Neural cell (in vitro differentiated cells): ENCODE measurements at regions not wholly inside any gene's neighbourhood (a gene's known extent, or its start where the extent isn't known, plus 50 kb on each side); places are given as distances from the start of the nearest gene placed in this dataset.

Experiments
- CTCF ChIP-seq: fragments of 450-650 bp; IDR thresholded peaks from 2 replicates; pipeline ENCODE4 v1.5.1; 2014; ENCODE audit warnings: antibody characterized with exemption, mild to moderate bottlenecking, moderate library complexity; ENCODE audit not compliant: poor library complexity, severe bottlenecking
- EP300 ChIP-seq: fragments of 450-650 bp; conservative IDR thresholded peaks from 2 replicates; pipeline ENCODE4 v1.6.1; 2014; ENCODE audit warnings: antibody characterized with exemption, mild to moderate bottlenecking, moderate library complexity; ENCODE audit not compliant: poor library complexity, severe bottlenecking
- EZH2 ChIP-seq: fragments of 200-600, 300-800 bp; shearing (Covaris generic), sonication (generic); IDR thresholded peaks from 2 replicates; pipeline ENCODE4 v1.6.1; 2014; ENCODE audit warnings: antibody characterized with exemption, low read length, borderline replicate concordance, mild to moderate bottlenecking; ENCODE audit not compliant: insufficient read depth, poor library complexity, severe bottlenecking
- POLR2AphosphoS5 ChIP-seq: IDR thresholded peaks from 2 replicates; pipeline ENCODE4 v1.6.1; 2012
- RAD21 ChIP-seq: fragments of 450-650 bp; conservative IDR thresholded peaks from 2 replicates; pipeline ENCODE4 v1.6.1; 2014; ENCODE audit warnings: antibody characterized with exemption, mild to moderate bottlenecking, moderate library complexity
- REST ChIP-seq: IDR thresholded peaks from 2 replicates; pipeline ENCODE4 v1.6.1; 2012; ENCODE audit warnings: borderline replicate concordance
- SMC3 ChIP-seq: fragments of 450-650 bp; conservative IDR thresholded peaks from 2 replicates; pipeline ENCODE4 v1.6.1; 2014; ENCODE audit warnings: antibody characterized with exemption, mild to moderate bottlenecking, moderate library complexity; ENCODE audit not compliant: poor library complexity
- TAF1 ChIP-seq: IDR thresholded peaks from 2 replicates; pipeline ENCODE4 v1.6.1; 2012; ENCODE audit warnings: low read depth

DNA sequence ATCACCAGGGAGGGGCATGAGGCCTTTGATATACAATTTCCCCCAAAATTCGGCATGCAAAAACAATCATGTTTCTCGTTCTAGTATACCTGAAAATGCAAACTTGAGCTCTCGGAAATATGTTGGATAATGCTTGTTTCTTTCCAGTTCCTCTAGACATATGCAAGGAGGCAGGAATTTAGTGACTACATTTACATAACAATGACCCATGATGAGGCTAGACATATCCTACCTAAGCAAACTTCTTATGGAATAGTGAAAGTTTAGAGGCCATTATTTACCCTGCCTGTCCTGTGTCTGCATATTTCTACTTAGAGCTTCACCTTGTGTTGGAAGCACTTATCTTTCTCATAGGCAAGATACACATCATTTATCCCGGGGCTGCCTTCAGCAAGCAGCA, 514.6 kb downstream of the KCNJ2 start:
- TF ChIP-seq CTCF (no peak), POLR2AphosphoS5 (no peak), REST (no peak), EP300 (no peak), RAD21 (no peak), SMC3 (no peak), EZH2 (no peak), TAF1 (no peak)
